A549 (cell line): ENCODE measurements at regions not wholly inside any gene's neighbourhood (a gene's known extent, or its start where the extent isn't known, plus 50 kb on each side); places are given as distances from the start of the nearest gene placed in this dataset.

Source experiments
- CBX8 ChIP-seq: fragments of 200-600 bp; sonication (generic); IDR thresholded peaks from 2 replicates; pipeline ENCODE4 v1.6.1; 2016
- CTCF ChIP-seq: fragments of >200 bp; sonication (Bioruptor Twin); formaldehyde crosslinking; IDR thresholded peaks from 3 replicates; pipeline ENCODE4 v1.5.1; 2016
- MYC ChIP-seq: IDR thresholded peaks from 2 replicates; pipeline ENCODE4 v1.6.1; 2012; ENCODE audit warnings: mild to moderate bottlenecking, inconsistent platforms, low read length, improper control_type of control experiment, borderline replicate concordance
- POLR2A ChIP-seq: IDR thresholded peaks from 2 replicates; pipeline ENCODE4 v1.6.1; 2012; ENCODE audit warnings: mild to moderate bottlenecking, low read length
- POLR2AphosphoS2 ChIP-seq: conservative IDR thresholded peaks from 2 replicates; pipeline ENCODE4 v1.6.1; 2012; ENCODE audit warnings: low read length, improper control_type of control experiment, inconsistent platforms
- RAD21 ChIP-seq, 2 experiments: fragments of >200 bp in 1 of 2; sonication (Bioruptor Twin) in 1 of 2; formaldehyde crosslinking in 1 of 2; IDR thresholded peaks in 1 of 2; conservative IDR thresholded peaks in 1 of 2; 2 replicates in 1 of 2; 3 replicates in 1 of 2; pipeline ENCODE4 v1.6.1; 2012 to 2018; ENCODE audit warnings: inconsistent platforms in 1 of 2
- USF2 ChIP-seq: fragments of 450-650 bp; IDR thresholded peaks from 2 replicates; pipeline ENCODE4 v1.6.1; 2014; ENCODE audit warnings: antibody characterized with exemption

- TF ChIP-seq CTCF (no peak), RAD21 (conservative IDR thresholded peaks at IDR 0.05 in 1 of 2, IDR thresholded peaks at IDR 0.05 in 1 of 2) (no peak), POLR2A (no peak), CBX8 (no peak), USF2 (no peak), MYC (no peak), POLR2AphosphoS2 (no peak)
Observed at GRCh38 chr15:66907826-66908743, 157.3 kb upstream of the SMAD3 start.
